Activated CD8-positive, alpha-beta memory T cell treated with anti-CD3 and anti-CD28 coated beads, Interleukin-2, amount 50 U/mL, for 24 hours (primary cell): ENCODE measurements at regions not wholly inside any gene's neighbourhood (a gene's known extent, or its start where the extent isn't known, plus 50 kb on each side); places are given as distances from the start of the nearest gene placed in this dataset.

Experiments
- DNase-seq: peaks from one replicate; pipeline ENCODE4 v3.0.0-alpha.2; 2020; ENCODE audit errors: extremely low read depth

GRCh38 chr10:2981361-2981801, 86.0 kb upstream of the PFKP start:
- DNase-seq = no peak

DNA sequence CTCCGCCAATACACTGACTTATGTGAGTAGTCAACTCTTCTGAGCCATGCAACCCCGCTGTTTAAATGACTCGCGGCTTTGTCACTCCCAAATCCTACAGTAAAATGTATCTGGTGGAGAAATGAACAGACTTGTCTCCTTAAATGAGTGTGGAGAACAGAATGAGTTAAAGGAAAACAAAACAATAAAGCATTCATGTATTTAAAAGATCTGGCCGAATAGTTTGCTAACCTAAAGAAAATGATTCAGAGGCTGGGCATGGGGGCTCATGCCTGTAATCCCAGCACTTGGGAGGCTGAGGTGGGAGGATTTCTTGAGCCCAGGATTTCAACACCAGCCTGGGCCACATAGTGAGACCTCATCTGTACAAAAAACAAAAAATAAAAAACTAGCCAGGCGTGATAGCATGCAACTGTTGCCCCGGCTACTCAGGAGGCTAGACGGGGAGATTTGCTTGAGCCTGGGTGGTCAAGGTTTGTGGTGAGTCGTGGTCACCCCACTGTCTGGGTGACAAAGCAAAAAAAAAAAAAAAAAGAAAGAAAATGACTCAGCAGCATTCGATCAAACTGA, 86.5 kb upstream of the PFKP start:
- DNase-seq = no peak

DNA sequence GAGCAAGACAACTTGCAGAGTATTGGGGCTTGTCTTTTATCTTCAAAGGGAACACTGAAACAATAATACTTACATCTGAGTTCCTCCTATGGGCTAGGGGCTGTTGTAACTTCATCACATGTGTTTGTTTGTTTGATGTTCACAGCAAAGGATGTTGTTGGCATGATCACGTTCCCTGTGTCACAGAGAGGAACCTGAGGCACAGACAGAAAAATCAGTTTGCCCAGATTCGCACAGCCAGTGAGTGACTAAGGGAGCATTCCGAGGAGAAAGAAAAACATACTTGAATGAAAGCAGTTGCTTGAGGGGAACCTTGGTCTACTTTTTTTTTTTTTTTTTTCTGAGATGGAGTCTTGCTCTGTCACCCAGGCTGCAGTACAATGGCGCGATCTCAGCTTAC, 87.2 kb upstream of the PFKP start:
- DNase-seq = no peak

GRCh38 chr10:2979306-2979705, 88.0 kb upstream of the PFKP start:
- no peak for DNase-seq

- no peak for DNase-seq
Measured at GRCh38 chr10:2978574-2979273, 88.6 kb upstream of the PFKP start.

- no peak for DNase-seq
Measured at GRCh38 chr10:2978111-2978510, 89.2 kb upstream of the PFKP start.

GRCh38 chr10:2974503-2975207, 92.7 kb upstream of the PFKP start:
- no peak for DNase-seq

DNA sequence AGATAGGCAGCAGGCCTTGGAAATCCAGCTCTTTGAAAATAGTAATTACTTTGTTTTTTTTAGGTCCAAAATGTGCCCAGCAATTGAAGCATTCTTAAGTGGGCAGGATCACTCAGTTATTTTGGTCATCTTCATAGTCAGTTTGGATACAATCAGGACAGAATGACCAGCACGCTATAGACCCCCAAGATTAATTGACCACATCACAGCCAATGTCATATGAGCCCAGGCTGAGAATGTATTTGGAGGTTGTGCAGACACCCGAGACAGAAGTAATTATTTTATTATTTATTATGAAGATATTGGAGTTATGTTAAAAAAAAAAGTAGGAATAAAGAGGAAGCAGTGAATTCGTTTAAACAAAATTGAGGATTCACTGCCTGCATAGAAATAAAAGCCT, 93.3 kb upstream of the PFKP start:
- no peak for DNase-seq

- no peak for DNase-seq
Measured at GRCh38 chr10:2972810-2973209, 94.5 kb upstream of the PFKP start.

GRCh38 chr10:2972216-2972615, 95.1 kb upstream of the PFKP start:
- no peak for DNase-seq

DNA sequence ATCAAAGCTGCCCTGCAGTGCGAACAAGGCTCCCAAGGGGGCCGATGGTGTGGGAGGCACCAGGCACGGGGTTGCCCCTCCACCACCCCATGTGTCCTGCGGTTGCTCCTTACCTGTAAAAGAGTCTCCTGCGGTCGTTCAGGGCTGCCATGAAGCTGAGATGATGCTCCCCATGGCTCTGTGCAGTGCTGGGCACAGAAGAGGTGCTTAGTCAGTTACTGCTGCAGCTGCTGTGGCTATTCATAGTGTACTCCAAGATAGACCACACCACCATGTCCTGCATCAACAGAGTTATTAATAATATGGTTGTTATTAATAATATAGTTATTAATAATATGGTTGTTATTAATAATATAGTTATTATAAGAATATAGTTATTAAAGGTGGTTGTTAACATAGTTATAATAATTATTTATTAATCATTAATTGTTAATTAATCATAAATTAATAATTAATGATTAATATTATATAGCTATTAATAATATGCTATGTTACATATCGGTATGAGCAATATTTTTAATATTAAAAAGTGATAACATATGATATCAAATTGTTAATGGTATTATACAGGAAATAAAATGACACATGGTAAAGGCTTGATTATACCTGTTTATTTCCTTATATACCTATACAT, 97.0 kb upstream of the PFKP start:
- DNase-seq = no peak

DNA sequence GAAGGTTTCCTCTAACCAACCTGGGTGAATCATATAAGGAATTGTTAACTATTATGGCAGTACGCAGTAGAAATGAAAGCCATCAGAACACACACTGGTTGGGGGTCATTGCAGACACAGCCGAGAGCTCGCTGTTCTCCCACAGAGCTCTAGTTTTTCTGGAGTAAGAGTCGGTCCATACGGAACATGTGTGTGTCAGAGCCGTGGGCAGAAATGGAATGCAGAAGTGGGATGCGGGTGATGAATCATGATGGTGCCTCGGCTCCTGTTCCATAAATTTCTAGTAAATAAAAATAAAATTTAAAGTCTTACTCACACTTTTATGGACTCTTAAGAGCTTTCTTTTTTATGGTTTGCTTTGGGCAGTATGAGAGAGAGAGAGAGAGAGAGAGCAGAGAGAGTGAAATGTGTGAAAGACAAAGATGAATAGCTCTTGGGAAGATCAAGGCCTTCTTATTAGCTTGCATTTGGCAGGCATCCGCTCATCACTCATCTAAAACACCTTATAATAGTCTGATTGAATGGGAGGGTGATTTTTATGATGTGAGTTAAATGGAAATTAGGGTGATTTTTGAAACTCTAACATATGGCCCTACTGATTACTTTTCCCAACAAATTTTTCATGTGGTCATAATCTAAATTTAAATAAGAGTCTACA, 98.8 kb upstream of the PFKP start:
- DNase-seq = no peak

DNA sequence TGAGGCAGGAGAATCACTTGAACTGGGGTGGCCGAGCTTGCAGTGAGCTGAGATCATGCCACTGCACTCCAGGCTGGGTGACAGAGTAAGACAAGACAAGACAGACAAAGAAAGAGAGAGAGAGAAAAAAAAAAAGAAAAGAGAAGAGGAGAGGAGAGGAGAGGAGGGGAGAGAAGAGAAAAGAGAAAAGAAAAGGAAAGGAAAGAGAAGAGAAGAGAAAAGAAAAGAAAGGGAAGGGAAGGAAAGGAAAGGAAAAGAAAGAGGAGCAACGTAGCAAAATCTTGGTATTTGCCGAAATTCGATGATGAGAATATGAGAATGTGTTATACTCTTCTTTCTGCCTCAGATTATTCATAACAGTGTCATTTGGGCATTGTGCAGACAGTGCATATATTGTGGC, 101.2 kb upstream of the PFKP start:
- DNase-seq = no peak

- DNase-seq = no peak
Measured at GRCh38 chr10:2964632-2965296, 102.6 kb upstream of the PFKP start.

DNA sequence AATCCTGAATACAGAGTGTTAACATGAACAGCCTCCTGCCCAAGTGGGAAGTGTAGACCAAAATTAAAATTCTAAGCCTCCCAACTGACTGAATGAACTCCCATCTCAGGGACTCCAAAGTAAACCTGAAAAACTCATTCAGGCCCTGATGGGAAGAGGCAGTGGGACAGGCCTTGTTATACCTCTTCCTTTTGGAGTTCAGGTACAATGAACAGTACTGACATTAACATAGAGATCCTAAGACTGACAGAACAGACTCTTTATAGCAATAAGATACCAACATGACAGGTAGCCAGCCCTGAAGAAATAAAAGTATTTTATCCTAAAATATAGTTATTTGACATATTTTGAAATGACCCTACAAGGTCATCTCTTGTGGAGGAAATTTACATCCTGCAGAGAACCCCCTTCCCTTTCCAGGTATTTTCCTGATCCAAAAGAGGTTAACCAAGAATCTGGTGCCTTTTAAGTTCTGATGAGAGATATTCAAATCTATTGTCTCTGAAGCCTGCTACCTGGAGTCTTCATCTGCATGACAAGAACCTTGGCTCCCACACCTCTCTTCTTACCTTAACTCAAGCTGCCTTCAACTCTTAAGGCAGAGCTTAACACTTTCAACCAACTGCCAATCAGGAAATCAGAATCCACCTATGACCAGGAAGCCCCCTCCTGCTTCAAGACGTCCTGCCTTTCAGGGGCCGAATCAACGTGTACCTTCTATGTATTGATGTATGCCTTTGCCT, 103.3 kb upstream of the PFKP start:
- no peak for DNase-seq

DNA sequence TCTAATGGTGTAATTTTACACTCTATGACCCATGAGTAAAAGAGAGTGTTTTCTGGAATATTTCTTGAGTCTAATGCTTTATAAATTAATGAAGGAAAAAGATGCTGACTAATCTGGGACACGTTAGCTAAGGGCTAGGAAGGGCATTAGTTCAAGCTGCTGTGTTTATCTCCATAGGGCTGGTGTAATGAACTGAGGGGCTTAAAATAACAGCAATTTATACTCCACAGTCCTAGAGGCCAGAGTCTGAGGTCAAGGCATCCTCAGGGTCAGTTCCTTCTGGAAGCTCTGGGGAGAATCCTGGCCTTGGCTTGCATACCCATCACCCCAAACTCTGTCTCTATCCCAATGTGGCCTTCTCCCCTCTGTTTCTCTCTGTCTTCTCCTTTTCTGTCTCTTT, 105.2 kb upstream of the PFKP start:
- DNase-seq = no peak

- no peak for DNase-seq
Measured at GRCh38 chr10:2958659-2959058, 108.7 kb upstream of the PFKP start.

DNA sequence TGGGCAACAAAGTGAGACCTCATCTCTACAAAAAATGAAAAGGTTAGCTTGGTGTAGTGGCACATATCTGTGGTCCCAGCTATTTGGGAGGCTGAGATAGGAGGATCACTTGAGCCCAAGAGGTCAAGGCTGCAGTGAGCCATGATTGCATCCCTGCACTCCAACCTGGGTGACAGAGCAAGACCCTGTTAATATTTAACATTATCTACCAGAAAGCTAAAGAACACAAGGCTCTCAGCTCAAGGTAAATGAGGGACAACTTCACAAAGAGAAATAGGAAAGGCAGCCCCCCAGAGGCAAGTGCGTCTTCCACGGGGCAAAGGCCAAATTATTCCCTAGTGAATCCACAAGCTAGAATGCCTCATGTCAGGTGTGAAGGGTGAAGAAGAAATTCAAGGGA, 109.6 kb upstream of the PFKP start:
- DNase-seq = no peak

GRCh38 chr10:2955064-2955463, 112.3 kb upstream of the PFKP start:
- no peak for DNase-seq

DNA sequence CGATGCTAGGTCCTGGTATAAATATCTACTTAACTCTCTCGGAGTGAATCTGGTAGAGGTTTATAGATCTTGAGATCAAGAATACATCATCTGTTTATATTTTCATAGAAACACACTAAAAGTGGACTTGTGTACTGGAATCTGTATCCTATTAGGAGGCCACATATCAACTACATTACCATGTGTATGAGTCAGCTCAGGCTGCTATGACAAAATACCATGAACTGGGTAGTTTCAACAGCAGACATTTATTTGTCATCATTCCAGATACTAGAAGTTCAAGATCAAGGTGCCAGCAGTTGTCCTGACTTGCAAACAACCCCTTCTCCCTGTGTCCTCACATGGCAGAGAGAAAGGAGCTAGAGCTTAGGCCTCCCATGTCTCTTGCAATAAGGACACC, 113.9 kb upstream of the PFKP start:
- DNase-seq = no peak

DNA sequence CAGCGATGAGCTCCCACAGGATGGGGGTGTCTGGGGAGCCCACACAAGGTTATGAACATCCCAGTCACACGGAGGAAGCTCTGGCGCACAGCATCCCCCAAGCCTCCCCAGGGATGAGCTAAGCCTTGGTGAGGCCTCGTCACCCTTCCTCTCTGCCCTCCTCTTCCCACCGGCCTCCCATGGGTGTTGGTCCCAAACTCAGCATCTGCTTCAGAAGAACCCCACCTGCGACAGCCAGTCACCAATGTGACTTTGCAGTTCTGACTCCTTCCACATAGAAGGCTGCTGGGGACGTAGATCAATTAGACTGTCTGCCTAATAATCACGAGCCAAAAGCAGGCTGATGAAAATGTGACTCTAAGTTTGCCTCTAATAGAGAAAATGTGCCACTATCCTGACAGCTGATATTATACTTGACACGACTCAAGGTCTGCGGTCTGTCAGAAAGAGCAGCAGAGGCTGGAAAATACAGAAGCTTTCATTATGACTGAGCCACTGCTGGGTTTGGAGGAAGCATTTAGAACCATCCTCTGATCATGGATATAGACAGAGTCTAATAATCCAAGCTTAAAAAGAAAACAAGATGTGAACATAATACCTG, 116.0 kb upstream of the PFKP start:
- DNase-seq = no peak
